MM.1S (cell line): ENCODE measurements at regions not wholly inside any gene's neighbourhood (a gene's known extent, or its start where the extent isn't known, plus 50 kb on each side); places are given as distances from the start of the nearest gene placed in this dataset.
"Not testable (repeated sequence)": the region's sequence is repeated elsewhere in the genome, so short reads cannot be mapped to it uniquely, and the experiment has no call there.

ENCODE experiments used
- DNase-seq: peaks from one replicate; pipeline ENCODE4 v3.0.0-alpha.2; 2015
- H2AFZ ChIP-seq: fragments of 300-600 bp; sonication (generic); 2 replicates; pipeline ENCODE4 v1.6.0; 2016; ENCODE audit warnings: antibody characterized with exemption, low read length
- H3F3A ChIP-seq: fragments of 300-600 bp; sonication (generic); 2 replicates; pipeline ENCODE4 v1.6.1; 2016; ENCODE audit warnings: mild to moderate bottlenecking, antibody characterized with exemption, low read length, moderate library complexity, mixed read lengths; ENCODE audit not compliant: insufficient read depth
- H3K27ac ChIP-seq: fragments of 300-600 bp; sonication (generic); 2 replicates; pipeline ENCODE4 v1.5.1; 2016; ENCODE audit warnings: mild to moderate bottlenecking, low read length
- H3K27me3 ChIP-seq: fragments of 300-600 bp; sonication (generic); replicated peaks from 2 replicates; pipeline ENCODE4 v1.6.0; 2016; ENCODE audit warnings: low read length; ENCODE audit not compliant: insufficient read depth
- H3K36me3 ChIP-seq: fragments of 300-600 bp; sonication (generic); replicated peaks from 2 replicates; pipeline ENCODE4 v1.6.1; 2016; ENCODE audit warnings: mild to moderate bottlenecking, low read length, mixed read lengths; ENCODE audit not compliant: insufficient read depth
- H3K4me1 ChIP-seq: fragments of 300-600 bp; sonication (generic); 2 replicates; pipeline ENCODE4 v1.6.1; 2016; ENCODE audit warnings: low read length, mixed read lengths
- H3K4me2 ChIP-seq: fragments of 300-600 bp; sonication (generic); 2 replicates; pipeline ENCODE4 v1.6.0; 2016; ENCODE audit warnings: low read depth, low read length
- H3K4me3 ChIP-seq: fragments of 300-600 bp; sonication (generic); 2 replicates; pipeline ENCODE4 v1.5.1; 2016; ENCODE audit warnings: low read length, mixed read lengths
- H3K79me2 ChIP-seq: fragments of 300-600 bp; sonication (generic); 2 replicates; pipeline ENCODE4 v1.6.1; 2016; ENCODE audit warnings: mixed run types, low read length, mixed read lengths
- H3K9ac ChIP-seq: fragments of 300-600 bp; sonication (generic); 2 replicates; pipeline ENCODE4 v1.6.1; 2016; ENCODE audit warnings: low read length, mixed read lengths
- H3K9me2 ChIP-seq: fragments of 300-600 bp; sonication (generic); replicated peaks from 2 replicates; pipeline ENCODE4 v1.6.1; 2016; ENCODE audit warnings: mild to moderate bottlenecking, low read length, mixed read lengths; ENCODE audit not compliant: insufficient read depth
- H3K9me3 ChIP-seq: fragments of 300-600 bp; sonication (generic); replicated peaks from 2 replicates; pipeline ENCODE4 v1.6.1; 2016; ENCODE audit warnings: mild to moderate bottlenecking, low read length, mixed read lengths; ENCODE audit not compliant: insufficient read depth
- H4K20me1 ChIP-seq: fragments of 300-600 bp; sonication (generic); 2 replicates; pipeline ENCODE4 v1.6.1; 2016; ENCODE audit warnings: mild to moderate bottlenecking, low read length, moderate library complexity, mixed read lengths; ENCODE audit not compliant: insufficient read depth

- H2AFZ ChIP-seq, H3K36me3 ChIP-seq, H3K4me2 ChIP-seq, H3F3A ChIP-seq, H3K9me2 ChIP-seq, H3K4me3 ChIP-seq, H3K27ac ChIP-seq, H3K9ac ChIP-seq, H3K4me1 ChIP-seq, DNase-seq, H3K79me2 ChIP-seq, H3K27me3 ChIP-seq, H4K20me1 ChIP-seq, H3K9me3 ChIP-seq: not testable (repeated sequence)
Measured at GRCh38 chr20:30310385-30310784, 947.1 kb upstream of the DEFB115 start.

DNA sequence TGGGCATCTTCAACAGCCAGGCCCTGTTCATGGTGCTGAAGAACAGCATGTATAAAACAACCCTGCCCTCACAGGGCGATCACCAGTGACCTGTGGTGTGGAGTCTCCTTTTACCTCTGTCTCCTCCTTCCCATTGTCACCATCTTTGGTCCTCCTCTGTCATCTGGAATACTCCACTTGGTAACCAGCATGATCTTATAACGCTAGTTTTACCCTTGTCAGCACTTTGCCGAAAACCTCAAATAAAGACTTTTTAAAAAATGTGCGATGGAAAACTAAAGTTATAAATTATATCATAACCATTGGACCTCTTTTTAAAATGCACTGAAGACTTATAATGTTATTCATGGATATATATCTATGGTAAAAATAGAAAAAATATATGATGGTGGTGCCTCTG lies 945.2 kb upstream of the DEFB115 start:
- H3K9me2 ChIP-seq, H3F3A ChIP-seq, H3K79me2 ChIP-seq, H2AFZ ChIP-seq, H3K9me3 ChIP-seq, H3K4me3 ChIP-seq, H3K36me3 ChIP-seq, H4K20me1 ChIP-seq, H3K9ac ChIP-seq, H3K4me1 ChIP-seq, H3K4me2 ChIP-seq, H3K27me3 ChIP-seq, H3K27ac ChIP-seq, DNase-seq: not testable (repeated sequence)

DNA sequence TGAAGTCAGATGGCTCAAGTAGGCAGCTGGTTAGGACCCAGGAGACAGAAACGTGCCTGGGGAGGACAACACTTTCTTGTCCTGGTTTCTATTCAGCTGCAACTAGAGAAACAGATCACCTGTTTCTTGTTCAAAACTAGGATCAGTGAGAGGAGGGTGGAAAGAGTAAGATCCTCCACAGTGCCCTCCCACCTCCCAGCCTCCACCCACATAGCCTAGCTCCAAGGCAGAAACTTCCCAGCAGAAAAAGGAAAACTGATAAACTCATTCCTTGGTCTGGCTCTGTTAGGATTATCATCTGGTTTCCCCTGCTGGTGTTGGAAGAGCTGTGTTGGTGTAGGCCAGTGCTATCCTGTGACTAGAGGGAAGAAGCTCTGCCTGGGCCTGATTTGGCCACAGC lies 943.8 kb upstream of the DEFB115 start:
- DNase-seq, H4K20me1 ChIP-seq, H3F3A ChIP-seq, H2AFZ ChIP-seq, H3K4me2 ChIP-seq, H3K9me2 ChIP-seq, H3K9ac ChIP-seq, H3K9me3 ChIP-seq, H3K36me3 ChIP-seq, H3K4me3 ChIP-seq, H3K27ac ChIP-seq, H3K79me2 ChIP-seq, H3K4me1 ChIP-seq, H3K27me3 ChIP-seq: not testable (repeated sequence)

GRCh38 chr20:30316063-30316462 lies 941.4 kb upstream of the DEFB115 start:
- not testable (repeated sequence) for H3F3A ChIP-seq, H3K36me3 ChIP-seq, H3K27me3 ChIP-seq, H2AFZ ChIP-seq, H4K20me1 ChIP-seq, H3K9me2 ChIP-seq, DNase-seq, H3K27ac ChIP-seq, H3K79me2 ChIP-seq, H3K4me1 ChIP-seq, H3K4me2 ChIP-seq, H3K9me3 ChIP-seq, H3K9ac ChIP-seq, H3K4me3 ChIP-seq

DNA sequence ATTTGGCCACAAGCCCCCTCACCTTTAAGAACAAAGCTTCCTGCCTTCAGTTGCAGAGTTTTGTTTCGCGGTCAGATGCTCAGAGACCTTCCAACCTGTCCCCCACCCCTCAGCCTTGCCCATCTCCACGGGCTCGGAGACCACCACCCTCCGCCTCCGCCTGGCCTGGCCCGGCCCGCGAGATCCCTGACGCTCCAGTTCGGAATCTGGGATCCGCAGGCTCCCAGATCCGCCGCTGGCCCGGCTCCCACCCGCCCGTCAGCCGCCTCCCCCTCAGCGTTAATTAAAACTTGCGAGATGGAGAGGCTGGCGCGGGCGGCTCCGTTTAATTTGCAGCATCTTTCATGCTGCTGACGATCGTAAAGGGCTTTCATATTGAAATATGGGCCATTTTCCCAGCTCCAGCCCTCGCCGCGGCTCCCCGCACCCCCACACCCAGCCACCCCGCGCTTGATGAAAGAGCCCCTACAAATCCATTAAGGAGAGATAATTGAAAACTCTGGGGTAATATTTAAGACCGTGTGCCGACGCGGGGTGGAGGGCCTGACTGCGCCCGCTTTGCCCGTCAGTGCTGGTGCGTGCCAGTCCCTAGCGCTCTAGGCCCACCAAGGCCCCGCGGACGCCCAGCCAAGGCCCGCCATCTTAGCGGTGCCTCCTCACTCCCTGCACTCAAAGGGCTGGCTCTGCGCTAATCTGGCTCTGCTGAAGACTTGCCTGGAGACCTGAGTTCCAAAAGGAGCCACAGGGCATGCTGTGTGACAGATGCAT lies 940.7 kb upstream of the DEFB115 start:
- H3K9me3 ChIP-seq, H3K9me2 ChIP-seq: not testable (repeated sequence)

GRCh38 chr20:30333744-30334143 lies 923.7 kb upstream of the DEFB115 start:
- not testable (repeated sequence) for H3K27ac ChIP-seq, H3K36me3 ChIP-seq, H3K27me3 ChIP-seq, H3K79me2 ChIP-seq, H3K9ac ChIP-seq, H3K4me3 ChIP-seq, H3K9me2 ChIP-seq, H3K9me3 ChIP-seq, H3K4me2 ChIP-seq, DNase-seq, H4K20me1 ChIP-seq, H2AFZ ChIP-seq, H3K4me1 ChIP-seq, H3F3A ChIP-seq

More for the DNA sequence above, 940.7 kb upstream of the DEFB115 start:
- not testable (repeated sequence) for H3K27me3 ChIP-seq, H3K27ac ChIP-seq, H2AFZ ChIP-seq, H3K79me2 ChIP-seq, H3K9ac ChIP-seq, H3K4me2 ChIP-seq, H3K4me1 ChIP-seq, H3K4me3 ChIP-seq, H4K20me1 ChIP-seq, DNase-seq, H3F3A ChIP-seq, H3K36me3 ChIP-seq

- H3K4me1 ChIP-seq, H3K27me3 ChIP-seq, H4K20me1 ChIP-seq, DNase-seq, H3K9me2 ChIP-seq, H3F3A ChIP-seq, H2AFZ ChIP-seq, H3K79me2 ChIP-seq, H3K4me2 ChIP-seq, H3K27ac ChIP-seq, H3K9me3 ChIP-seq, H3K9ac ChIP-seq, H3K36me3 ChIP-seq, H3K4me3 ChIP-seq: not testable (repeated sequence)
Measured at GRCh38 chr20:30337556-30337955, 919.9 kb upstream of the DEFB115 start.

GRCh38 chr20:30348932-30349331 lies 908.5 kb upstream of the DEFB115 start:
- H3K4me1 ChIP-seq, H3K9me3 ChIP-seq, H3K4me2 ChIP-seq, H3K9me2 ChIP-seq, H4K20me1 ChIP-seq, H3K4me3 ChIP-seq, H3K36me3 ChIP-seq, H3K9ac ChIP-seq, H3K27ac ChIP-seq, H3K79me2 ChIP-seq, H3F3A ChIP-seq, H3K27me3 ChIP-seq, H2AFZ ChIP-seq: not testable (repeated sequence)
- DNase-seq: peak; percentile 6
